ENCODE measurements at regions not wholly inside any gene's neighbourhood (a gene's known extent, or its start where the extent isn't known, plus 50 kb on each side); places are given as distances from the start of the nearest gene placed in this dataset.

DNA sequence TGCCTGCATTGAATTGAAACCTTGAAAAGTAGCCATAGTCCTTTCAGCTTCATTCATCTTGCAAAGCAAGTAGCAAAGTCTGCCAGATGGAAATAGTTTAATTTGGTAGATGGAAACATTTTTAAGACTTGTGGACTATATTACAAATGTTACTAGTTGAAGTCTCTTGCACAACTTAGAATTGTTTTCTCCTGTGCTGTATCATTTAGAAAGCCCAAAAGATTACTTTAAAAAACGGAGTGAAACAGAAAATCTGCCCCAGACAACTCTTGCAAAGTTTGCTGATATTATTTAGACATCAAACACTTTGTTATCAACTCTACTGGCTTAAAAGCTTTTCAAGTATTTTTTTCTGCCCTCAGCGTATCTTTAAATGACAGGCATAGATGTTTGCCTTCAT is 335.0 kb downstream of the RPRM start:
- TF ChIP-seq POLR2AphosphoS5 (IDR thresholded peaks at IDR 0.05) (no peak), POLR2A (IDR thresholded peaks at IDR 0.05) (no peak)
- TF ChIP-seq, protein P1, sequence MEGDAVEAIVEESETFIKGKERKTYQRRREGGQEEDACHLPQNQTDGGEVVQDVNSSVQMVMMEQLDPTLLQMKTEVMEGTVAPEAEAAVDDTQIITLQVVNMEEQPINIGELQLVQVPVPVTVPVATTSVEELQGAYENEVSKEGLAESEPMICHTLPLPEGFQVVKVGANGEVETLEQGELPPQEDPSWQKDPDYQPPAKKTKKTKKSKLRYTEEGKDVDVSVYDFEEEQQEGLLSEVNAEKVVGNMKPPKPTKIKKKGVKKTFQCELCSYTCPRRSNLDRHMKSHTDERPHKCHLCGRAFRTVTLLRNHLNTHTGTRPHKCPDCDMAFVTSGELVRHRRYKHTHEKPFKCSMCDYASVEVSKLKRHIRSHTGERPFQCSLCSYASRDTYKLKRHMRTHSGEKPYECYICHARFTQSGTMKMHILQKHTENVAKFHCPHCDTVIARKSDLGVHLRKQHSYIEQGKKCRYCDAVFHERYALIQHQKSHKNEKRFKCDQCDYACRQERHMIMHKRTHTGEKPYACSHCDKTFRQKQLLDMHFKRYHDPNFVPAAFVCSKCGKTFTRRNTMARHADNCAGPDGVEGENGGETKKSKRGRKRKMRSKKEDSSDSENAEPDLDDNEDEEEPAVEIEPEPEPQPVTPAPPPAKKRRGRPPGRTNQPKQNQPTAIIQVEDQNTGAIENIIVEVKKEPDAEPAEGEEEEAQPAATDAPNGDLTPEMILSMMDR (IDR thresholded peaks at IDR 0.05 in 8 of 11, conservative IDR thresholded peaks at IDR 0.05 in 3 of 11): no peak

GRCh38 chr2:153140498-153140897 is 338.1 kb downstream of the RPRM start:
- H3K4me3 ChIP-seq: no peak overlapping the region
- no peaks in the 10 kb centered on the region for H3K9me3 ChIP-seq
- no peaks in the 10 kb centered on the region for H3K36me3 ChIP-seq
- 84 to 100% (median 95%) methylated on average over 1 of the region's 1 CpG for WGBS, 5 donors
- TF ChIP-seq, protein P1 (IDR thresholded peaks at IDR 0.05 in 8 of 11, conservative IDR thresholded peaks at IDR 0.05 in 3 of 11): no peak
- no peak for TF ChIP-seq POLR2AphosphoS5 (IDR thresholded peaks at IDR 0.05)
- no peak for TF ChIP-seq POLR2A (IDR thresholded peaks at IDR 0.05)
- H3K27ac ChIP-seq: no peak overlapping the region
- no peak for DNase-seq
- intact Hi-C loops (cut with DNase I; ENCODE audit: low total_unique reads): no loop called here
- H3K4me1 ChIP-seq: no peaks in the 10 kb centered on the region
- no peaks in the 10 kb centered on the region for H3K27me3 ChIP-seq (replicated peaks in 1 of 7)

More for the DNA sequence above, 335.0 kb downstream of the RPRM start:
- Histone ChIP-seq H3K27ac (no peak overlapping the region), H3K4me1 (no peaks in the 10 kb centered on the region), H3K9me3 (no peaks in the 10 kb centered on the region), H3K4me3 (no peak overlapping the region), H3K36me3 (no peaks in the 10 kb centered on the region), H3K27me3 (replicated peaks in 1 of 7) (no peaks in the 10 kb centered on the region)
- no peak for DNase-seq
- 44 to 64% (median 55%) methylated on average over 2 of the region's 2 CpGs for WGBS, 5 donors
- intact Hi-C loops (cut with DNase I; ENCODE audit: low total_unique reads): no loop called here

GRCh38 chr2:153138651-153139375 is 339.7 kb downstream of the RPRM start:
- Histone ChIP-seq H3K27ac (no peak overlapping the region), H3K9me3 (no peaks in the 10 kb centered on the region), H3K36me3 (no peaks in the 10 kb centered on the region), H3K27me3 (replicated peaks in 1 of 7) (no peaks in the 10 kb centered on the region), H3K4me1 (no peaks in the 10 kb centered on the region), H3K4me3 (no peak overlapping the region)
- 78 to 86% (median 78%) methylated on average over 2 of the region's 2 CpGs for WGBS, 5 donors
- DNase-seq: no peak
- TF ChIP-seq, protein P1 (IDR thresholded peaks at IDR 0.05 in 8 of 11, conservative IDR thresholded peaks at IDR 0.05 in 3 of 11): no peak
- TF ChIP-seq POLR2AphosphoS5 (IDR thresholded peaks at IDR 0.05): no peak
- TF ChIP-seq POLR2A (IDR thresholded peaks at IDR 0.05): no peak
- intact Hi-C loops (cut with DNase I; ENCODE audit: low total_unique reads): no loop called here

DNA sequence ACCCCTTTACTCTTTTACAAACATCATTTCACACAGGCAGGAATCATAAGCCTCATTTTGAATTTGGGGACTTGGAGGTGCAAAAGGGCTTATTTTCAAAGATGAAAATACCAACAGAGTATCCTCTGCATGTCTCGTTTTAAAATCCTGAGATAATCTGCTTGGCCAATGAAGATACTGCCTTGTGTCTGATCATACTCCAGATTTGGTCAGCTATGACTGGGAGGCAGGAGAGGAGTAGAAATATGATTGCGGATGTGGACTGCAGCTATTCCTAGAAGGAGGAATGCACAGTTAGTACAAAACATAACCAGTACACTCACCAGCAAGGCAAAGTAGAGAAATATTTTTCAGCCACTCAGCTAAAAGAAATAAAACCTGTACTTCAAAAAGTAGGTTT is 342.3 kb downstream of the RPRM start:
- intact Hi-C loops (cut with DNase I; ENCODE audit: low total_unique reads): no loop called here
- WGBS, 5 donors: 73 to 90% (median 80%) methylated on average over 2 of the region's 2 CpGs
- Histone ChIP-seq H3K36me3 (no peaks in the 10 kb centered on the region), H3K4me3 (no peak overlapping the region), H3K9me3 (no peaks in the 10 kb centered on the region), H3K27ac (no peak overlapping the region), H3K4me1 (no peaks in the 10 kb centered on the region), H3K27me3 (replicated peaks in 1 of 7) (no peaks in the 10 kb centered on the region)
- TF ChIP-seq, protein P1 (IDR thresholded peaks at IDR 0.05 in 8 of 11, conservative IDR thresholded peaks at IDR 0.05 in 3 of 11): no peak
- TF ChIP-seq POLR2AphosphoS5 (IDR thresholded peaks at IDR 0.05) (no peak), POLR2A (IDR thresholded peaks at IDR 0.05) (no peak)
- no peak for DNase-seq

All from spleen (tissue), 11 donors.